ENCODE measurements at regions not wholly inside any gene's neighbourhood (a gene's known extent, or its start where the extent isn't known, plus 50 kb on each side); places are given as distances from the start of the nearest gene placed in this dataset.

DNA sequence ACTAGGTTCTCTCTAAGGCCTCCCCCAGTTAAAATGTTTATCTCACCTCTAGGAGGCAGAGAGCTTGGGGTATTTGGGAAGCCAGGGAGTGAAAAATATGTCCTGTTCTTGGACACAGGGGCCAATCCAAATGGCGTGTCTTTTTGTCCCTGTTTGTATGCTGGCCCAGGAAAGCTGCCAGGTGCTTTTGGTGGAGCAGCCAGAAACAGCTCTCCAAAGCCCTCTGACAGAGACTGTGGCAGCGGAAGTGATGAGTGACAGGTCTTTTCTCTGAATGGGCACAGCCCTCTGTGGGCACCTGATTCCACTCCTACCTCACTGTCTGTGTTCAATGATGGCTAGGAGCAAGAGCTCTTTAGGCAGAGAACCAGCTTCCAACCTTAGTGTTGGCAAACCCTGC, 106.4 kb upstream of the KIRREL3 start:
- no peak for DNase-seq

DNA sequence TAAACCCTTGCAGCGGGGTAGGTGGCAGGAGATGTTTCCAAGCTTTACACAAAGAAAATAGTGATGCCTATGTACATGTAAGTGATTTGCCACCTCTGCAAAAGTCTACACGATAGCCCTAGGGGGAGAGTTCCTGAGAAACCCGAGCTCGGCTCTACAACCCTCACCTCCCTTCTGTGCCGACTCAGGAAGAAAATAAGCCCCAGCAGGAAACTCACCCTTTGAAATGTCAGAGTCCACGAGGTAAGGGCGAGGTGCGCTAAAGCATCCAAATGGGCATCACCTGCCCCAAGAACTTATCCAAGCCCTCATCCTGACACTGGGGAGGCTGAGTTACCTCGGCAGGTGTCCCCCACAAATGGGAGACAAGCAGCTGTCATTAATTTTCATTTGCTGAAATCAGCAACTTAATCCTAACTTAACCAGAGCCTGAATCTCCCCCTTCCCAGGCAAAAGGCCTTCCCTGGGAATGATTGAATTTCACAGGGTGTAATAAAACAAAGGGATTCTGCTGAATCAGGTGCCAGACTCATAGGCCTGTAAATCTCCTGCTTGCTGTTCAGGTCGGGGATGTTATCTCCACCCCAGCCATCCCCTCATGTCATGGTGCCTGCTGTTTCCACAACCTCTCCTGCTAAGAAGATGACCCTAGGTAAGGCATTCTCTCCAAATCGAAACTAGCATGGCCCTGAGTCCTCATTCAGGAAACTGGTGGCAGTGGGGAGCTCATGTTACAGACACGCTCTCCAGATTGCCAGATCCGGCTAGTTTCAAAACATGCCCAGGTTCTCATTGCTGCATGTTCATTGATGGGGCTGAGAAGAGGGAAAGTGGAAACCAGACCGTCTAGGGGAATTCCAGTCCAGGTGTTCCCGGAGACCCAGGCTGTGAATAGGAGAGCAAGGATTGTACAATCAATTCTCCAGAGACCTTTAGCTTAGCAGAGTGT, 105.3 kb upstream of the KIRREL3 start:
- no peak for DNase-seq

- no peak for DNase-seq
Observed at GRCh38 chr11:127103586-127104388, 103.2 kb upstream of the KIRREL3 start.

GRCh38 chr11:127098684-127099083, 98.1 kb upstream of the KIRREL3 start:
- DNase-seq, result no peak

DNA sequence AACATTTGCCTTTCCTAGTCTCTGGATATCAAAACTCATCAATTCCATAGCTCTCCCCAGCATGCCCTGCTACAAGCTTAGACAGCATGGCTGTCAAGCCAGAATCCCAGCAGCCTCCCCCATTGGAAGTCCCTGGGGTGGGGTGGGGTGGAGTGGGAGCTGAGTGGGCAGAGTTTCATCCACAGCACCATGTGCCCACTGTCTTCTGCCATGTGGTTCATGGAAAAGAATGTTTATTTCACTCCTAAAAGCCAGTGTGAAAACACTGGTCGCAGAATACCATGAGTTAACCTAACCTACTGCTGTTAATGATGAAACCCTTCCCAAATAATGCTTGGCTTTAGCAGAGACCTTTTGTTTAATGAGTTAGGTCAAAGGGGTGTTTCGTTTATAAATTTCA, 80.2 kb upstream of the KIRREL3 start:
- no peak for DNase-seq

DNA sequence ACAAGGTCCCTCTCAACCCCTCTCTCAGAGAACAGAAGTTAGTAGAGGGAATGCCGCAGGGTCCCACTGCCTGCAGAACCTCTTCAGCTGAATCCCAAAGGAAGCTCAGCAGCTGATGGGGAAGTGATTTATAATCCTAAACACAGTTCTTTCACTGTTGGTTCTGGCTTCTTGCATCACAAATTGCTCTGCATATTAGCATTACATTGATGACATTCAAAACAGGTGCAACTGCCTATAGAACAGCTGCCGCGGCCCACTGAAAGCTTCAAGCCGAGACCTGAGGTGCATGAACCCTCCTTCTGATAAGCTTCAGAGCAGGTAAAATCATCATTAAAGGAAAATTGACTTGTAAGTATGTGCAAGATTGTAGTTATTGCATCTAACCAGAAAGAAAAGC, 75.2 kb upstream of the KIRREL3 start:
- no peak for DNase-seq

DNA sequence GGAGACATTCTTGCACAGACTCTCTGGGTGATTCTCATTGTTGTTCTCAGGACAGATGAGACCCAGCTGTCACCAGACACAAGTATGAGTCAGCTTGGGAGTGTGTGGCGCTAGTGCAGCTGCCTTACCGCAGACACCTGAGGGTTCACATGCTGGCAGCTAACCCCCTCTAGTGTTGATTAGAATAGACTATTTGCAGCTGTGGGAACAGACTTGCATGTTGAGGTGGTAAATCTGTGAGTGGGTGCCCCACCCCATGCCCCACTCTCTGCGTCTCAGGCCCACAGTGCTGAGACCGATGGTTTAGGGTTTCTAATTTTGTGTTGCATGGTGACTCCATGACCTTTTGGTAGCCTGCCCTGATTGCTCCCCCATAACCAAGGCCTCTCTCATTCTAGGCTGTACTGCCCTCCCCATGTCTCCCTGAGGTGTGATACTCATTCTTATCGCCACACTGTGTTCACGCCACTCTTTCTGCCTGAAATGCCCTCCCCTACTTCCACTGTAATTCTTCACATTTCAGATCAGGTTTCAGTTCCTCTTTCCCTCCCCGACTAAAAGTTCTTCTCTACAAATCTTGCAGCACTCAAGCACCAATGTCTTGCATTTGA, 73.7 kb upstream of the KIRREL3 start:
- DNase-seq, result no peak

DNA sequence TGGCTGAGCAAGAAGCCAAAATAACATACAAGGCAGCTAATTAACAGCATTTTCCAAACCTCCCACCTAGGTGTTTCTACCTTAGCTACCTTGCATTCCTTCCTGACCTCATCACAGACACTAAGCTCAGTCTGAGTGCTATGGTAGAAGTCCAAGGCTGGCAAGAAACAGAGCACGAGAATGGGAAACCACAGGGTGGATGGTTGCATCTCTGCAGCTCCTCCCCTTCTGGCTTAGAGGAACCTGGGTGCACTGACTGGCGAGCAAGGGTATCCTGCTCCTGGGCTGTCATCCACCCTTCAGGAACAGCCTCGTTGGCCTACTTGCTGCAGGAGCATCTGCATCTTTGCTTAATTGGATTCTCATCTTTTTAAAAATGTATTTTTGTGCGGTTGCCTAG, 73.1 kb upstream of the KIRREL3 start:
- no peak for DNase-seq

DNA sequence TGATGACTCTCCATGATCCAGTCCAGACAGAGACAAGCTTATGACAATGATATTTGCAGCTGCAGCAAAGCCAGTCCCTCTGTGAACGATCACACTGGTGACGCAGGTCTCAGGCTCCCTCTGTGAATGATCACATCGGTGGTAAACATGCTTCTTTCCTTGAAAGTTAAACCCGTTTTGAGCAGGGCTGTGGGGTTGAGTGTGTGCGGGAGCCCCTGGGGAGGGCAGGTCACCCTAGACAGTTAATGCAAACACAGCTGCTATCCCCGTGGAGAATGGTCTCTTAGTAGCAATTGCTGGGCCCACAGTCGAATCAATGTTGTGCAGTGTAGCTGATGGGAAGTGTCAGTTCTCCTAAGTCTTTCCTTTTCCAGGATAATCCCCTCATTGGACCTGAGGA, 71.0 kb upstream of the KIRREL3 start:
- DNase-seq, result no peak

DNA sequence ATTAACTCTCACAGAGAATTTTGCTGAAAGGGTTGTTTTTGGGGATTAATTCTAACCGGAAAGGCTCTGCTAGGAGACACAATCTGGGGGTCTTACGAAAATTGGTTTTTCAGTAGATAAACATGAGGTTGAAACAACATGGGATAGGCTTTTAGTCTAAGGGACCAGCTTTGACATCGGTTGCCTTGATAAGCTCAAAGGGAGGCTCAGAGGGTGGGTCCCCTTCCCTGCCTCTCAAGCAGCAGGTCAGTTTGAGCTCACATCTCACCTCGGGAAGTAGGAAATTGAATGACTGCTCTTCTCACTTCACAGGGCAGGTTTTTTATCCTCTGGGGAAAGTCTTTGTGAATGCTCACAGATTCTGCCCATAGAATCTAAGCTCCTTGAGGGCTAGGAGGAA, 70.2 kb upstream of the KIRREL3 start:
- DNase-seq, result no peak

GRCh38 chr11:127066401-127067090, 66.0 kb upstream of the KIRREL3 start:
- no peak for DNase-seq

GRCh38 chr11:127063241-127063640, 62.7 kb upstream of the KIRREL3 start:
- no peak for DNase-seq

- DNase-seq, result no peak
Observed at GRCh38 chr11:127061947-127062346, 61.4 kb upstream of the KIRREL3 start.

DNA sequence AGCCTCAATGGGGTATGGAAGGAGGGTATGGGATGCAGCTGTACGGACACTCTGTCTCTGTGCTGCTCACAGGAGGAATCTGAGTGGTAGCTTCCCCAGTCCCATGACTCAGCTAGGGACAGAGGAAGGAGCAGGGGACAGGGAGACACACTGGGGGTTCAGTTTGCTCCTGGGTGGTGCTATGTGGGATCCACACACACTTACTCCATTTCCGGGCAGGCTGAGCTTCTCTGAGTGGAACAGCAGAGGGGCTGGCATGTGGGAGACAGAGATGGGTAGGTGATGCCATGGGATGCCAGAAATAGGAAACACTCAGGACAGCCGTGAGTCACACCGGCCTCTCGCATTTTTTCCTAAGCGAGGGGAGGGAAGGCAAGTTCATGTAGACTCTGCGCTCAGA, 59.2 kb upstream of the KIRREL3 start:
- no peak for DNase-seq

DNA sequence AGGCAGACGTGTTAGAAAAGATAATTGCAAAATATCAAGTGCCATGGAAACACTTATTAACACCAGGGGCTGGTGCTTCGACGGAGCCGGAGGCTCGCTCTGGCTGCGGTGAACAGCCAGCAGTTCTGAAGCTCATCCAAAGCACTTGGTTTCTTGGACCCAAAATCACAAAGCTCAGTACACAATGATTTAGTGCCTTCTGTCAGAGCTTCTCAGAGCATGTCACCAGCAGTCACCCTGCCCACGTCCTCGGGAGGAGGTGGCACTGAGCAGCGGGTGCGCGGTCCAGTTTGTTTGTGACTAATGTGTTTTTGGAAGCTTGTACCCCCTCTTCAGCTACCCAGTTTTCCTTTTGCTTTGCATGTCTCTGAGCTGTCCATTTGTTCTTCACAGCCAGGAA, 58.7 kb upstream of the KIRREL3 start:
- no peak for DNase-seq

- DNase-seq, result no peak
Observed at GRCh38 chr11:127058524-127058923, 58.0 kb upstream of the KIRREL3 start.

GRCh38 chr11:127057126-127057525, 56.6 kb upstream of the KIRREL3 start:
- no peak for DNase-seq

DNA sequence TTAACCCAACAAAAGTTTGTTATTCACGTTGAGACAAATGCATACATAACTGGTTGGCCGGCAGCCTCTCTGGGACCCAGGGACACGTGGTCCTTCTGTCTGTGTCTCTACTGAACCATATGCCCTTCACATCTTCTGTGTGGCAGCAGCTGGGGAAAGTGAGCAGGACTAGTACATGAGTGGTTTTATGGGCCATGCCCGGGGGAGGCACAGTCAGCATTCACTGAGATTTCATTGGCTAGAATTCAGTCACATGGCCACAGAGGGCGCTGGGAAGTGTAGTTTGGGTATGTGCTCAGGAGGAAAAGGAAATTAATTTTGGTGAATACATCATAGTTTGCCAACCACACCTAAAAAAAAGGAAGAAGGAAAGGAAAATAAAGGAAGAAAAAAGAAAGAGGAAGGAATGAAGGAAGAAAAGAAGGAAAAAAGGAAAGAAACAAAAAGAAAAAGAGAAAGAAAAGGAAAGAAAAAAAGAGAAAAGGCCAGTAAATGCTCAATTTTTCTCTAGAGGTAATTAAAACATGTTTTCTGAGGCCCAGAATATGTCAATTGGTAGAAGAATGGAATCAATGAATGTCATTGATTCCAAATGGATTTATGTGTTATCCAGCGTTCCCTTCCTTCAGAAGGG, 55.9 kb upstream of the KIRREL3 start:
- DNase-seq, result no peak

DNA sequence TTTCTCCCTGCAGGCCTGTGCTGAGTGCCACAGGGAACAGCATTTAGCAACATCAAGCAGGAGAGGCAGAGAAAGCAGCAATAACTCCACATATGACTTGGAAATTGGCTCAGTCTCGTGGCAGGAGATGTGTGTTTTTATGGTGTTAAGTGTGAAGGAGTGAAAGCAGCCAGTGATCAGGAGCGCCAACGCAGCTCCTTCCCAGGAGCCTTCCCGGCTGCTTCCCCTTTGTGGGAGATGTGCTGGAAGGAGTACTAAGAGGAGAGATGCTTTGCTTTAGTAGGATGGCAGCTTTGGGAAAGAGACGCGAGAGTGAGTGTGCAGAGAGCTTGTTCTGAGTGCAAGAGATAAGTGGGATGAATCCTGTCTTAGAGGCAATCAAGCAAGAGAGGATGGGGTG, 54.7 kb upstream of the KIRREL3 start:
- no peak for DNase-seq

DNA sequence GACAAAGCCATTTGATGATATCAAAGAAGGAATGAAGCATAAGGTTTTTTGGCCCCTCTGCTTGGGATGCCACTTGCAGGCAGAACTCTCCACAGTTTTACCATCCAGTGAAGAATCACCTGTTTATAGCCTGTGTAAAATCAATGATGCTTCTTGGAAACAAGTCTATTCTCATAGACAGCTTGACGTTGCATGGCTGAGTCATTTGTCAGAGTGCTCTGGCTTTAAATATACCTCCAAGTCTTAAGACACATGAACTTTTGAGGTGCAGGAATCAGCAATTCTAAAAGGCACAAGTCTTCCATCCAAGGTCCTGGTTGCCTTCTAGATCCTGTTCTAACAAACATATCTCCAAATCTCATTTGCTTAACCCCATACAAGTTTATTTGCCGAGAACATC, 53.6 kb upstream of the KIRREL3 start:
- no peak for DNase-seq

DNA sequence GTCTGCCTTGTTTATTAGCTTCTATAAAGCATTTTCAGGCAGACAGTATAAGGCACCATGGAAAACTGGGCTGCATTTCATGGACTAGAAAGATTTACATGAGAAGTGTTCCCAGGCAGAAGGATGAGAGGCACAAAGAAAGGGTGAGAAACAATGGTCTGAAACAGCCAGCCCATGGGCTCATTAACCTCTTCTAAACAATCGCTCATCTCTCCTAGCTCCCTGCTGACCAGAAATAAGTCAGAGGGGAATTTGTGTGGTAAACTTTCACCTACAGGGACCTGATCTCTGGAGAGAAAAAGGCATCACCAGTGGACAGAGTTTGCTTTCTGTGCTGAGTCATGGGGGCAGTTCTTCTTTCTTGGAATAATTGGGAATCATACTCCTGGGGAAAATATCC, 51.8 kb upstream of the KIRREL3 start:
- DNase-seq, result no peak
